Putamen (tissue), 1 donor: ENCODE measurements at regions not wholly inside any gene's neighbourhood (a gene's known extent, or its start where the extent isn't known, plus 50 kb on each side); places are given as distances from the start of the nearest gene placed in this dataset.

ENCODE experiments used
- DNase-seq: peaks from one replicate; pipeline ENCODE4 v3.0.0-alpha.2; 2016; ENCODE audit warnings: low spot score

GRCh38 chr4:145234091-145234706 is 53.8 kb upstream of the OTUD4 start:
- peak; percentile 23 for DNase-seq

GRCh38 chr4:145231906-145232700 is 51.7 kb upstream of the OTUD4 start:
- DNase-seq = no peak

- DNase-seq = no peak
Observed at GRCh38 chr4:145230726-145231125, 50.3 kb upstream of the OTUD4 start.
